ENCODE measurements at regions not wholly inside any gene's neighbourhood (a gene's known extent, or its start where the extent isn't known, plus 50 kb on each side); places are given as distances from the start of the nearest gene placed in this dataset.

GRCh38 chr2:236343400-236344161 lies 79.4 kb upstream of the ASB18 start:
- TF ChIP-seq CTCF (IDR thresholded peaks at IDR 0.05; ENCODE audit: poor library complexity, severe bottlenecking) (peak; percentile 82), TAF1 (IDR thresholded peaks at IDR 0.05; ENCODE audit: low read depth) (no peak), EP300 (conservative IDR thresholded peaks at IDR 0.05; ENCODE audit: poor library complexity, severe bottlenecking) (no peak)

All from neural cell (in vitro differentiated cells).